Amniotic epithelial cell (primary cell): ENCODE measurements at regions not wholly inside any gene's neighbourhood (a gene's known extent, or its start where the extent isn't known, plus 50 kb on each side); places are given as distances from the start of the nearest gene placed in this dataset.
"Not testable (repeated sequence)": the region's sequence is repeated elsewhere in the genome, so short reads cannot be mapped to it uniquely, and the experiment has no call there.

ENCODE experiments used
- DNase-seq: peaks from one replicate; pipeline ENCODE4 v3.0.0-alpha.2; 2010; ENCODE audit warnings: low read depth

GRCh38 chr3:110001905-110002304, 664.6 kb upstream of the DPPA4 start:
- not testable (repeated sequence) for DNase-seq

- no peak for DNase-seq
Observed at GRCh38 chr3:110006913-110007312, 669.6 kb upstream of the DPPA4 start.

- no peak for DNase-seq
Observed at GRCh38 chr3:110015231-110015963, 678.1 kb upstream of the DPPA4 start.

- no peak for DNase-seq
Observed at GRCh38 chr3:110016235-110016815, 679.0 kb upstream of the DPPA4 start.

GRCh38 chr3:110017304-110017703, 680.0 kb upstream of the DPPA4 start:
- no peak for DNase-seq

GRCh38 chr3:110021659-110022058, 684.3 kb upstream of the DPPA4 start:
- DNase-seq, result no peak

- DNase-seq, result not testable (repeated sequence)
Observed at GRCh38 chr3:110023022-110023421, 685.7 kb upstream of the DPPA4 start.

GRCh38 chr3:110026421-110026820, 689.1 kb upstream of the DPPA4 start:
- no peak for DNase-seq

GRCh38 chr3:110027446-110028080, 690.2 kb upstream of the DPPA4 start:
- DNase-seq, result peak; percentile 63

GRCh38 chr3:110031975-110032374, 694.6 kb upstream of the DPPA4 start:
- no peak for DNase-seq

- DNase-seq, result no peak
Observed at GRCh38 chr3:110059431-110059830, 722.1 kb upstream of the DPPA4 start.

- peak; percentile 9 for DNase-seq
Observed at GRCh38 chr3:110062716-110063115, 725.4 kb upstream of the DPPA4 start.

- DNase-seq, result no peak
Observed at GRCh38 chr3:110063178-110063577, 725.8 kb upstream of the DPPA4 start.

GRCh38 chr3:110066206-110066605, 728.9 kb upstream of the DPPA4 start:
- no peak for DNase-seq

- no peak for DNase-seq
Observed at GRCh38 chr3:110067527-110067926, 730.2 kb upstream of the DPPA4 start.

GRCh38 chr3:110069761-110070160, 732.4 kb upstream of the DPPA4 start:
- DNase-seq, result no peak

- peak; percentile 95 for DNase-seq
Observed at GRCh38 chr3:110070161-110070916, 733.0 kb upstream of the DPPA4 start.

- no peak for DNase-seq
Observed at GRCh38 chr3:110074095-110074494, 736.7 kb upstream of the DPPA4 start.

GRCh38 chr3:110077093-110077492, 739.7 kb upstream of the DPPA4 start:
- DNase-seq, result no peak

GRCh38 chr3:110093411-110093810, 756.1 kb upstream of the DPPA4 start:
- DNase-seq, result no peak

GRCh38 chr3:110093812-110094401, 756.6 kb upstream of the DPPA4 start:
- no peak for DNase-seq

- DNase-seq, result no peak
Observed at GRCh38 chr3:110099711-110100110, 762.4 kb upstream of the DPPA4 start.
